ENCODE measurements at regions not wholly inside any gene's neighbourhood (a gene's known extent, or its start where the extent isn't known, plus 50 kb on each side); places are given as distances from the start of the nearest gene placed in this dataset.

- no peak for TF ChIP-seq HMGXB4 (CRISPR knock-in tag; IDR thresholded peaks at IDR 0.05; ENCODE audit: borderline replicate concordance)
- no peak for TF ChIP-seq REST (IDR thresholded peaks at IDR 0.05)
- TF ChIP-seq CTCF (IDR thresholded peaks at IDR 0.05), result no peak
- no peak for TF ChIP-seq RAD21 (conservative IDR thresholded peaks at IDR 0.05 in 1 of 2, IDR thresholded peaks at IDR 0.05 in 1 of 2)
- no peak for TF ChIP-seq RNF2 (IDR thresholded peaks at IDR 0.05; ENCODE audit: borderline replicate concordance, low read depth)
- TF ChIP-seq HOXA7 (CRISPR knock-in tag; IDR thresholded peaks at IDR 0.05), result no peak
- no peak for TF ChIP-seq SREBF2 (IDR thresholded peaks at IDR 0.05)
- TF ChIP-seq MAX (IDR thresholded peaks at IDR 0.05), result no peak
- TF ChIP-seq HES2 (IDR thresholded peaks at IDR 0.05), result no peak
Measured at GRCh38 chr10:8979976-8980375, 925.5 kb downstream of the GATA3 start.
